ENCODE measurements at regions not wholly inside any gene's neighbourhood (a gene's known extent, or its start where the extent isn't known, plus 50 kb on each side); places are given as distances from the start of the nearest gene placed in this dataset.

DNA sequence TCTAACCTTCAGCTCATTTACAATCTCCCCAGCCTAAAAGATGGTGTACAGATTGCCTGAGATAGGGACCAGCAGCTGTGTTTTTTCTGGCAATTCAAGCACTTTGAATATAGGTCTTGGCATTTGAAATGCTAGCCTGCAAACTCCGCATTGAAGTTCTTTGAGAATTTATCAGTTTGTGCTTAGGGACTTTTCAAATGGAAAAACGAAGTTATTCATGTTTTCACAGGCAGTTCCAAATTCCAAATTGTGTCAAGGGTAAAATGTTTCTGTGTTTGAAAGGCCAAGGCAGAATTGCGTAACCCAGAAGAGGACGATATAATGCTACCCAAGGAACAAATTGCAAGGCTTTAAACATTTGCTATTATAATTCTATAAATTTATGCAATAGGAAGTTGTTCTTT lies 168.9 kb upstream of the RASSF8 start:
- TF ChIP-seq, protein P1, sequence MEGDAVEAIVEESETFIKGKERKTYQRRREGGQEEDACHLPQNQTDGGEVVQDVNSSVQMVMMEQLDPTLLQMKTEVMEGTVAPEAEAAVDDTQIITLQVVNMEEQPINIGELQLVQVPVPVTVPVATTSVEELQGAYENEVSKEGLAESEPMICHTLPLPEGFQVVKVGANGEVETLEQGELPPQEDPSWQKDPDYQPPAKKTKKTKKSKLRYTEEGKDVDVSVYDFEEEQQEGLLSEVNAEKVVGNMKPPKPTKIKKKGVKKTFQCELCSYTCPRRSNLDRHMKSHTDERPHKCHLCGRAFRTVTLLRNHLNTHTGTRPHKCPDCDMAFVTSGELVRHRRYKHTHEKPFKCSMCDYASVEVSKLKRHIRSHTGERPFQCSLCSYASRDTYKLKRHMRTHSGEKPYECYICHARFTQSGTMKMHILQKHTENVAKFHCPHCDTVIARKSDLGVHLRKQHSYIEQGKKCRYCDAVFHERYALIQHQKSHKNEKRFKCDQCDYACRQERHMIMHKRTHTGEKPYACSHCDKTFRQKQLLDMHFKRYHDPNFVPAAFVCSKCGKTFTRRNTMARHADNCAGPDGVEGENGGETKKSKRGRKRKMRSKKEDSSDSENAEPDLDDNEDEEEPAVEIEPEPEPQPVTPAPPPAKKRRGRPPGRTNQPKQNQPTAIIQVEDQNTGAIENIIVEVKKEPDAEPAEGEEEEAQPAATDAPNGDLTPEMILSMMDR (IDR thresholded peaks at IDR 0.05): no peak
- no peak for TF ChIP-seq POLR2A (IDR thresholded peaks at IDR 0.05)

Data from heart left ventricle (tissue), 13 donors.